GM20431 (cell line): ENCODE measurements at regions not wholly inside any gene's neighbourhood (a gene's known extent, or its start where the extent isn't known, plus 50 kb on each side); places are given as distances from the start of the nearest gene placed in this dataset.
"Not testable (repeated sequence)": the region's sequence is repeated elsewhere in the genome, so short reads cannot be mapped to it uniquely, and the experiment has no call there.

Experiments used
- in situ Hi-C: fragments of 300-500 bp; cut with MseI, MboI; formaldehyde crosslinking; loops from one replicate; pipeline ENCODE4 v1.15.0; 2020; ENCODE audit warnings: low sequenced_read_pairs; ENCODE audit not compliant: unreplicated experiment

GRCh38 chr12:69027411-69027881 is 94.5 kb upstream of the CPM start:
- in situ Hi-C loops = no loop called here

- in situ Hi-C loops = no loop called here
Observed at GRCh38 chr12:69028941-69029729, 96.2 kb upstream of the CPM start.

- in situ Hi-C loops = no loop called here
Observed at GRCh38 chr12:69030321-69030720, 97.3 kb upstream of the CPM start.

GRCh38 chr12:69036533-69036932 is 103.6 kb upstream of the CPM start:
- in situ Hi-C loops = no loop called here

- in situ Hi-C loops = no loop called here
Observed at GRCh38 chr12:69036999-69037398, 104.0 kb upstream of the CPM start.

GRCh38 chr12:69039911-69040310 is 106.9 kb upstream of the CPM start:
- in situ Hi-C loops = no loop called here

- in situ Hi-C loops = no loop called here
Observed at GRCh38 chr12:69042557-69042956, 109.6 kb upstream of the CPM start.

GRCh38 chr12:69042970-69043369 is 110.0 kb upstream of the CPM start:
- in situ Hi-C loops = no loop called here

- in situ Hi-C loops = no loop called here
Observed at GRCh38 chr12:69044887-69045286, 111.9 kb upstream of the CPM start.

- in situ Hi-C loops = no loop called here
Observed at GRCh38 chr12:69045430-69045829, 112.5 kb upstream of the CPM start.

GRCh38 chr12:69046363-69046762 is 113.4 kb upstream of the CPM start:
- in situ Hi-C loops = no loop called here

GRCh38 chr12:69046920-69047319 is 113.9 kb upstream of the CPM start:
- in situ Hi-C loops = no loop called here

GRCh38 chr12:69047990-69048389 is 115.0 kb upstream of the CPM start:
- in situ Hi-C loops = no loop called here

GRCh38 chr12:69049855-69050254 is 116.9 kb upstream of the CPM start:
- in situ Hi-C loops = not testable (repeated sequence)

GRCh38 chr12:69052613-69053408 is 119.8 kb upstream of the CPM start:
- in situ Hi-C loops = no loop called here

GRCh38 chr12:69054343-69055056 is 121.5 kb upstream of the CPM start:
- in situ Hi-C loops = no loop called here

- in situ Hi-C loops = no loop called here
Observed at GRCh38 chr12:69055280-69055679, 122.3 kb upstream of the CPM start.

- in situ Hi-C loops = no loop called here
Observed at GRCh38 chr12:69055706-69056105, 122.7 kb upstream of the CPM start.

- in situ Hi-C loops = no loop called here
Observed at GRCh38 chr12:69056743-69057515, 124.0 kb upstream of the CPM start.

- in situ Hi-C loops = no loop called here
Observed at GRCh38 chr12:69057742-69058141, 124.8 kb upstream of the CPM start.
